Neural cell (in vitro differentiated cells): ENCODE measurements at regions not wholly inside any gene's neighbourhood (a gene's known extent, or its start where the extent isn't known, plus 50 kb on each side); places are given as distances from the start of the nearest gene placed in this dataset.

Source experiments
- H2AFZ ChIP-seq: fragments of 200-600, 300-800 bp; sonication (generic), shearing (Covaris generic); 2 replicates; pipeline ENCODE4 v1.6.0; 2014; ENCODE audit warnings: low read depth, mild to moderate bottlenecking, antibody characterized with exemption, low read length, moderate library complexity
- H3F3A ChIP-seq: fragments of 200-600 bp; shearing (Covaris generic); 2 replicates; pipeline ENCODE4 v1.6.1; 2016; ENCODE audit warnings: mild to moderate bottlenecking, moderate library complexity, mixed read lengths, antibody characterized with exemption, low read length; ENCODE audit not compliant: insufficient read depth, poor library complexity, severe bottlenecking
- H3K27ac ChIP-seq: fragments of 200-600, 300-800 bp; sonication (generic), shearing (Covaris generic); 2 replicates; pipeline ENCODE4 v1.5.1; 2014; ENCODE audit warnings: mild to moderate bottlenecking, low read length, moderate library complexity
- H3K27me3 ChIP-seq: fragments of 300-800, 200-600 bp; sonication (generic), shearing (Covaris generic); 2 replicates; pipeline ENCODE4 v1.6.0; 2014; ENCODE audit warnings: mild to moderate bottlenecking, low read depth, low read length, moderate library complexity; ENCODE audit not compliant: insufficient read depth
- H3K36me3 ChIP-seq: fragments of 300-800, 200-600 bp; sonication (generic), shearing (Covaris generic); 2 replicates; pipeline ENCODE4 v1.5.1; 2014; ENCODE audit warnings: mild to moderate bottlenecking, antibody characterized with exemption, low read length, moderate library complexity; ENCODE audit not compliant: insufficient read depth
- H3K4me2 ChIP-seq: fragments of 300-800, 200-600 bp; sonication (generic), shearing (Covaris generic); 2 replicates; pipeline ENCODE4 v1.6.0; 2014; ENCODE audit warnings: mild to moderate bottlenecking, low read length
- H3K4me3 ChIP-seq: fragments of 300-800, 200-600 bp; sonication (generic), shearing (Covaris generic); 2 replicates; pipeline ENCODE4 v1.5.1; 2014; ENCODE audit warnings: mild to moderate bottlenecking, low read length, moderate library complexity
- H3K79me2 ChIP-seq: fragments of 200-600 bp; shearing (Covaris generic); replicated peaks from 2 replicates; pipeline ENCODE4 v1.6.0; 2014; ENCODE audit warnings: mild to moderate bottlenecking, low read length, moderate library complexity; ENCODE audit not compliant: insufficient read depth
- H3K9ac ChIP-seq: fragments of 300-800, 200-600 bp; sonication (generic), shearing (Covaris generic); 2 replicates; pipeline ENCODE4 v1.6.1; 2016; ENCODE audit warnings: mild to moderate bottlenecking, low read length, mixed read lengths
- H3K9me2 ChIP-seq: fragments of 200-600 bp; shearing (Covaris generic); 2 replicates; pipeline ENCODE4 v1.6.1; 2016; ENCODE audit warnings: mild to moderate bottlenecking, low read length, mixed read lengths; ENCODE audit not compliant: insufficient read depth
- H3K9me3 ChIP-seq: fragments of 200-600, 300-800 bp; sonication (generic), shearing (Covaris generic); 2 replicates; pipeline ENCODE4 v1.6.1; 2016; ENCODE audit warnings: mild to moderate bottlenecking, mixed run types, low read length, moderate library complexity, mixed read lengths
- H4K20me1 ChIP-seq: fragments of 200-600 bp; shearing (Covaris generic); 2 replicates; pipeline ENCODE4 v1.6.1; 2016; ENCODE audit warnings: mild to moderate bottlenecking, mixed run types; ENCODE audit not compliant: insufficient read depth
- EP300 ChIP-seq: fragments of 450-650 bp; conservative IDR thresholded peaks from 2 replicates; pipeline ENCODE4 v1.6.1; 2014; ENCODE audit warnings: antibody characterized with exemption, mild to moderate bottlenecking, moderate library complexity; ENCODE audit not compliant: poor library complexity, severe bottlenecking
- EZH2 ChIP-seq: fragments of 200-600, 300-800 bp; shearing (Covaris generic), sonication (generic); IDR thresholded peaks from 2 replicates; pipeline ENCODE4 v1.6.1; 2014; ENCODE audit warnings: antibody characterized with exemption, low read length, borderline replicate concordance, mild to moderate bottlenecking; ENCODE audit not compliant: insufficient read depth, poor library complexity, severe bottlenecking
- MXI1 ChIP-seq: fragments of 450-650 bp; conservative IDR thresholded peaks from 2 replicates; pipeline ENCODE4 v1.6.1; 2014; ENCODE audit warnings: antibody characterized with exemption, mild to moderate bottlenecking; ENCODE audit not compliant: poor library complexity, severe bottlenecking
- POLR2AphosphoS5 ChIP-seq: IDR thresholded peaks from 2 replicates; pipeline ENCODE4 v1.6.1; 2012
- RAD21 ChIP-seq: fragments of 450-650 bp; conservative IDR thresholded peaks from 2 replicates; pipeline ENCODE4 v1.6.1; 2014; ENCODE audit warnings: antibody characterized with exemption, mild to moderate bottlenecking, moderate library complexity
- SMC3 ChIP-seq: fragments of 450-650 bp; conservative IDR thresholded peaks from 2 replicates; pipeline ENCODE4 v1.6.1; 2014; ENCODE audit warnings: antibody characterized with exemption, mild to moderate bottlenecking, moderate library complexity; ENCODE audit not compliant: poor library complexity
- TAF1 ChIP-seq: IDR thresholded peaks from 2 replicates; pipeline ENCODE4 v1.6.1; 2012; ENCODE audit warnings: low read depth
- TF ChIP-seq, protein P1 (sequence below): fragments of 450-650 bp; IDR thresholded peaks from 2 replicates; pipeline ENCODE4 v1.5.1; 2014; ENCODE audit warnings: antibody characterized with exemption, mild to moderate bottlenecking, moderate library complexity; ENCODE audit not compliant: poor library complexity, severe bottlenecking
- TF ChIP-seq, protein P2 (sequence below): IDR thresholded peaks from 2 replicates; pipeline ENCODE4 v1.6.1; 2012; ENCODE audit warnings: borderline replicate concordance

DNA sequence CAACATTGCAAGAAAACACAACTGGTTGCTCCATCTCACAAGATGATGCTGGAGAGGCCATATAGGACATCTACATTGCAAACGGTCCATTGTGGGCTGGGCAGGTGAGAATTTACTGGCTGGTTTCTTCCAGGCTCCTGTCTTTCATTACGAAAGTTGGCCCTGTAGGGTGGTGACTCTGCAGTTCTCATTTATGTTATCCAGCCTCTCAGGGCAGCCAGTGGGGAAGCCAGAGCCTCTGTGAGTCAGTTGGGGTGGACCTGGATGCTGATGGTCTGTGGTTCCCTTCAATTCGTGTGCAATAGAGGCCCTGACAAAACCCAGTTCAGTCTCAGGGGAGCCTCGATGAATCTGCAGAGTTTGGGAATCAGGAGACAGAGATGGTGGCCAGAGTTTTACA lies 341.0 kb upstream of the CCL2 start:
- no peaks in the 10 kb centered on the region for H3K9me2 ChIP-seq
- no peak overlapping the region for H3K9ac ChIP-seq
- H3K9me3 ChIP-seq = no peaks in the 10 kb centered on the region
- no peaks in the 10 kb centered on the region for H3K36me3 ChIP-seq
- H3K79me2 ChIP-seq = no peaks in the 10 kb centered on the region
- no peaks in the 10 kb centered on the region for H3K27me3 ChIP-seq
- H3K27ac ChIP-seq = no peak overlapping the region
- TF ChIP-seq TAF1 (no peak), SMC3 (no peak), POLR2AphosphoS5 (no peak), EZH2 (no peak), EP300 (no peak)
- TF ChIP-seq, protein P1, sequence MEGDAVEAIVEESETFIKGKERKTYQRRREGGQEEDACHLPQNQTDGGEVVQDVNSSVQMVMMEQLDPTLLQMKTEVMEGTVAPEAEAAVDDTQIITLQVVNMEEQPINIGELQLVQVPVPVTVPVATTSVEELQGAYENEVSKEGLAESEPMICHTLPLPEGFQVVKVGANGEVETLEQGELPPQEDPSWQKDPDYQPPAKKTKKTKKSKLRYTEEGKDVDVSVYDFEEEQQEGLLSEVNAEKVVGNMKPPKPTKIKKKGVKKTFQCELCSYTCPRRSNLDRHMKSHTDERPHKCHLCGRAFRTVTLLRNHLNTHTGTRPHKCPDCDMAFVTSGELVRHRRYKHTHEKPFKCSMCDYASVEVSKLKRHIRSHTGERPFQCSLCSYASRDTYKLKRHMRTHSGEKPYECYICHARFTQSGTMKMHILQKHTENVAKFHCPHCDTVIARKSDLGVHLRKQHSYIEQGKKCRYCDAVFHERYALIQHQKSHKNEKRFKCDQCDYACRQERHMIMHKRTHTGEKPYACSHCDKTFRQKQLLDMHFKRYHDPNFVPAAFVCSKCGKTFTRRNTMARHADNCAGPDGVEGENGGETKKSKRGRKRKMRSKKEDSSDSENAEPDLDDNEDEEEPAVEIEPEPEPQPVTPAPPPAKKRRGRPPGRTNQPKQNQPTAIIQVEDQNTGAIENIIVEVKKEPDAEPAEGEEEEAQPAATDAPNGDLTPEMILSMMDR = no peak
- TF ChIP-seq, protein P2, sequence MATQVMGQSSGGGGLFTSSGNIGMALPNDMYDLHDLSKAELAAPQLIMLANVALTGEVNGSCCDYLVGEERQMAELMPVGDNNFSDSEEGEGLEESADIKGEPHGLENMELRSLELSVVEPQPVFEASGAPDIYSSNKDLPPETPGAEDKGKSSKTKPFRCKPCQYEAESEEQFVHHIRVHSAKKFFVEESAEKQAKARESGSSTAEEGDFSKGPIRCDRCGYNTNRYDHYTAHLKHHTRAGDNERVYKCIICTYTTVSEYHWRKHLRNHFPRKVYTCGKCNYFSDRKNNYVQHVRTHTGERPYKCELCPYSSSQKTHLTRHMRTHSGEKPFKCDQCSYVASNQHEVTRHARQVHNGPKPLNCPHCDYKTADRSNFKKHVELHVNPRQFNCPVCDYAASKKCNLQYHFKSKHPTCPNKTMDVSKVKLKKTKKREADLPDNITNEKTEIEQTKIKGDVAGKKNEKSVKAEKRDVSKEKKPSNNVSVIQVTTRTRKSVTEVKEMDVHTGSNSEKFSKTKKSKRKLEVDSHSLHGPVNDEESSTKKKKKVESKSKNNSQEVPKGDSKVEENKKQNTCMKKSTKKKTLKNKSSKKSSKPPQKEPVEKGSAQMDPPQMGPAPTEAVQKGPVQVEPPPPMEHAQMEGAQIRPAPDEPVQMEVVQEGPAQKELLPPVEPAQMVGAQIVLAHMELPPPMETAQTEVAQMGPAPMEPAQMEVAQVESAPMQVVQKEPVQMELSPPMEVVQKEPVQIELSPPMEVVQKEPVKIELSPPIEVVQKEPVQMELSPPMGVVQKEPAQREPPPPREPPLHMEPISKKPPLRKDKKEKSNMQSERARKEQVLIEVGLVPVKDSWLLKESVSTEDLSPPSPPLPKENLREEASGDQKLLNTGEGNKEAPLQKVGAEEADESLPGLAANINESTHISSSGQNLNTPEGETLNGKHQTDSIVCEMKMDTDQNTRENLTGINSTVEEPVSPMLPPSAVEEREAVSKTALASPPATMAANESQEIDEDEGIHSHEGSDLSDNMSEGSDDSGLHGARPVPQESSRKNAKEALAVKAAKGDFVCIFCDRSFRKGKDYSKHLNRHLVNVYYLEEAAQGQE = no peak
- H4K20me1 ChIP-seq = no peaks in the 10 kb centered on the region
- H3F3A ChIP-seq = no peaks in the 10 kb centered on the region
- no peak overlapping the region for H2AFZ ChIP-seq
- H3K4me2 ChIP-seq = no peak overlapping the region
- no peak overlapping the region for H3K4me3 ChIP-seq

DNA sequence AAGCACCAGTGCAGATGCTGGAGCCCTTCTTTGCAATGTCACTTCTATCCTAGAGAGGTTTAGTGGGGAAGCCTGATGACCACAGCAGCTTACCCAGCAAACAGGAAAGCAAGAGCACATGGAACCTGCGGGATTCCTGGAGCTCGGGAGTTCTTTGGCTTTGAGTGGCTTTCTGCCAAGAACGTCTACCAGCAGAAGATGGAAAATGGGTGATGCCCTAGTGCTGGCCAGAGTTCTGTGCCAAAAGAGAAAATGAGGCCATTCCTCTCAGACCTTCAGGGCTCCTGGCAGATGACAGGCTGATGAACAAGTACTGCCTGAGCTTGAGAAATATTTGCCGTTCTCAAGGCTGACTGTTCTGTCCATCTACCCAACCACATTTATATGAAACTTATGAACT lies 332.1 kb upstream of the CCL2 start:
- no peak overlapping the region for H3K4me2 ChIP-seq

More for the DNA sequence above, 332.1 kb upstream of the CCL2 start:
- H3K9me2 ChIP-seq = no peaks in the 10 kb centered on the region
- no peak overlapping the region for H3K27ac ChIP-seq
- no peaks in the 10 kb centered on the region for H4K20me1 ChIP-seq
- no peaks in the 10 kb centered on the region for H3K36me3 ChIP-seq
- TF ChIP-seq POLR2AphosphoS5 (no peak), MXI1 (no peak), TAF1 (no peak), RAD21 (no peak), EZH2 (no peak), EP300 (no peak), SMC3 (no peak)
- TF ChIP-seq, protein P2 = no peak
- TF ChIP-seq, protein P1 = no peak
- no peak overlapping the region for H3K4me3 ChIP-seq
- H3K9ac ChIP-seq = no peak overlapping the region
- no peaks in the 10 kb centered on the region for H3K27me3 ChIP-seq
- H2AFZ ChIP-seq = no peak overlapping the region
- no peaks in the 10 kb centered on the region for H3K79me2 ChIP-seq
- H3K9me3 ChIP-seq = no peaks in the 10 kb centered on the region
- H3F3A ChIP-seq = no peaks in the 10 kb centered on the region
